Neural crest cell (in vitro differentiated cells): ENCODE measurements at regions not wholly inside any gene's neighbourhood (a gene's known extent, or its start where the extent isn't known, plus 50 kb on each side); places are given as distances from the start of the nearest gene placed in this dataset.

Source experiments
- DNase-seq: peaks from one replicate; pipeline ENCODE4 v3.0.0; 2021; ENCODE audit warnings: low read depth, mixed read lengths, low spot score
- H3K27ac Mint-ChIP-seq: one replicate; pipeline ENCODE4 v1.8.0; 2021; ENCODE audit warnings: mild to moderate bottlenecking, mixed read lengths; ENCODE audit not compliant: unreplicated experiment
- H3K27me3 Mint-ChIP-seq: 2 replicates; pipeline ENCODE4 v1.8.0; 2021; ENCODE audit warnings: low read depth, mild to moderate bottlenecking, mixed read lengths
- H3K36me3 Mint-ChIP-seq: 2 replicates; pipeline ENCODE4 v1.8.0; 2021; ENCODE audit warnings: low read depth, mild to moderate bottlenecking, mixed read lengths
- H3K4me1 Mint-ChIP-seq: 2 replicates; pipeline ENCODE4 v1.8.0; 2021; ENCODE audit warnings: mixed read lengths
- H3K4me3 Mint-ChIP-seq: one replicate; pipeline ENCODE4 v1.8.0; 2021; ENCODE audit warnings: mild to moderate bottlenecking, mixed read lengths
- H3K9me3 Mint-ChIP-seq: 2 replicates; pipeline ENCODE4 v1.8.0; 2021; ENCODE audit warnings: mixed read lengths
- CTCF ChIP-seq: fragments of 200-600 bp; sonication (generic); conservative IDR thresholded peaks from 2 replicates; pipeline ENCODE4 v1.5.0; 2021; ENCODE audit warnings: antibody characterized with exemption, mild to moderate bottlenecking

GRCh38 chr16:80375513-80375912, 165.3 kb upstream of the DYNLRB2 start:
- Mint-ChIP-seq H3K36me3 (peaks cover 5% of the 10 kb centered on the region), H3K27ac (no peak overlapping the region), H3K4me3 (no peak overlapping the region), H3K9me3 (peaks cover 9% of the 10 kb centered on the region), H3K4me1 (peaks cover 11% of the 10 kb centered on the region), H3K27me3 (peaks cover 3% of the 10 kb centered on the region)
- DNase-seq, result no peak
- TF ChIP-seq CTCF, result no peak

GRCh38 chr16:80372341-80372740, 168.5 kb upstream of the DYNLRB2 start:
- Mint-ChIP-seq H3K4me3 (no peak overlapping the region), H3K27me3 (peaks cover 3% of the 10 kb centered on the region), H3K27ac (peak overlapping the region; percentile 79), H3K9me3 (peaks cover 9% of the 10 kb centered on the region), H3K4me1 (peaks cover 11% of the 10 kb centered on the region), H3K36me3 (peaks cover 5% of the 10 kb centered on the region)
- no peak for TF ChIP-seq CTCF
- no peak for DNase-seq

- Mint-ChIP-seq H3K27ac (no peak overlapping the region), H3K4me3 (no peak overlapping the region), H3K4me1 (peaks cover 11% of the 10 kb centered on the region), H3K27me3 (peaks cover under 1% of the 10 kb centered on the region), H3K36me3 (peaks cover 5% of the 10 kb centered on the region), H3K9me3 (peaks cover 9% of the 10 kb centered on the region)
- DNase-seq, result peak; percentile 31
- TF ChIP-seq CTCF, result peak; percentile 69
These were observed 171.4 kb upstream of the DYNLRB2 start for GRCh38 chr16:80369138-80369958.

GRCh38 chr16:80367037-80367658, 173.6 kb upstream of the DYNLRB2 start:
- no peak for TF ChIP-seq CTCF
- no peak overlapping the region for H3K27ac Mint-ChIP-seq
- no peaks in the 10 kb centered on the region for H3K9me3 Mint-ChIP-seq
- peaks cover 3% of the 10 kb centered on the region for H3K4me1 Mint-ChIP-seq
- H3K27me3 Mint-ChIP-seq, result peaks cover 14% of the 10 kb centered on the region
- no peak for DNase-seq
- H3K36me3 Mint-ChIP-seq, result no peaks in the 10 kb centered on the region
- no peak overlapping the region for H3K4me3 Mint-ChIP-seq

- H3K36me3 Mint-ChIP-seq, result no peaks in the 10 kb centered on the region
- no peak for TF ChIP-seq CTCF
These were observed 174.8 kb upstream of the DYNLRB2 start for GRCh38 chr16:80366023-80366422.

More at GRCh38 chr16:80366023-80366422, 174.8 kb upstream of the DYNLRB2 start:
- no peak for DNase-seq
- Mint-ChIP-seq H3K4me1 (no peaks in the 10 kb centered on the region), H3K4me3 (no peak overlapping the region), H3K27me3 (peaks cover 22% of the 10 kb centered on the region), H3K9me3 (no peaks in the 10 kb centered on the region), H3K27ac (no peak overlapping the region)
